Hepatocyte (in vitro differentiated cells): ENCODE measurements at regions not wholly inside any gene's neighbourhood (a gene's known extent, or its start where the extent isn't known, plus 50 kb on each side); places are given as distances from the start of the nearest gene placed in this dataset.

ENCODE experiments used
- DNase-seq: peaks from one replicate; pipeline ENCODE4 v3.0.0-alpha.2; 2016; ENCODE audit warnings: low spot score
- H2AFZ ChIP-seq: fragments of 200-600 bp; sonication (generic); 2 replicates; pipeline ENCODE4 v1.6.0; 2016; ENCODE audit warnings: antibody characterized with exemption, mild to moderate bottlenecking
- H3K27ac ChIP-seq: fragments of 200-600 bp; sonication (generic); 2 replicates; pipeline ENCODE4 v1.5.1; 2016; ENCODE audit warnings: mild to moderate bottlenecking
- H3K27me3 ChIP-seq: fragments of 200-600 bp; sonication (generic); 2 replicates; pipeline ENCODE4 v1.6.1; 2016
- H3K36me3 ChIP-seq: fragments of 200-600 bp; sonication (generic); replicated peaks from 2 replicates; pipeline ENCODE4 v1.5.1; 2016; ENCODE audit warnings: low read depth; ENCODE audit not compliant: insufficient read depth
- H3K4me1 ChIP-seq: fragments of 200-600 bp; sonication (generic); 2 replicates; pipeline ENCODE4 v1.5.1; 2016; ENCODE audit warnings: mild to moderate bottlenecking, moderate library complexity; ENCODE audit not compliant: insufficient read depth
- H3K4me2 ChIP-seq: fragments of 200-600 bp; sonication (generic); 2 replicates; pipeline ENCODE4 v1.6.0; 2016
- H3K4me3 ChIP-seq: fragments of 200-600 bp; sonication (generic); 2 replicates; pipeline ENCODE4 v1.5.1; 2016; ENCODE audit warnings: mild to moderate bottlenecking
- H3K79me2 ChIP-seq: fragments of 200-600 bp; sonication (generic); 2 replicates; pipeline ENCODE4 v1.6.0; 2017; ENCODE audit warnings: mild to moderate bottlenecking
- H3K9me2 ChIP-seq: fragments of 200-600 bp; sonication (generic); replicated peaks from 2 replicates; pipeline ENCODE4 v1.6.0; 2017; ENCODE audit warnings: mild to moderate bottlenecking; ENCODE audit not compliant: insufficient read depth
- H3K9me3 ChIP-seq: fragments of 200-600 bp; sonication (generic); 2 replicates; pipeline ENCODE4 v1.5.1; 2016; ENCODE audit warnings: low read depth, mild to moderate bottlenecking
- H4K20me1 ChIP-seq: fragments of 200-600 bp; sonication (generic); 2 replicates; pipeline ENCODE4 v1.6.0; 2016; ENCODE audit warnings: mild to moderate bottlenecking; ENCODE audit not compliant: insufficient read depth, poor library complexity, severe bottlenecking
- CTCF ChIP-seq: fragments of 200-600 bp; sonication (generic); IDR thresholded peaks from 2 replicates; pipeline ENCODE4 v1.5.1; 2016; ENCODE audit warnings: antibody characterized with exemption, mild to moderate bottlenecking; ENCODE audit not compliant: poor library complexity
- EZH2 ChIP-seq: fragments of 200-600 bp; sonication (generic); IDR thresholded peaks from 2 replicates; pipeline ENCODE4 v1.6.1; 2016; ENCODE audit warnings: antibody characterized with exemption, mild to moderate bottlenecking, borderline replicate concordance
- EZH2phosphoT487 ChIP-seq: fragments of 200-600 bp; sonication (generic); IDR thresholded peaks from one replicate; pipeline ENCODE4 v1.6.1; 2018; ENCODE audit warnings: antibody characterized with exemption, mild to moderate bottlenecking, low read depth, moderate library complexity; ENCODE audit not compliant: unreplicated experiment, severe bottlenecking
- WGBS: methylation state at CpG from one replicate; pipeline ENCODE4 v1.1.6; 2016; ENCODE audit warnings: low lambda C conversion rate; ENCODE audit errors: missing lambda C conversion rate; 5-methylcytosine and 5-hydroxymethylcytosine counted together

- DNase-seq = no peak
- WGBS = 75% methylated on average over 10 of the region's 10 CpGs
- Histone ChIP-seq H3K9me2 (no peaks in the 10 kb centered on the region), H3K79me2 (no peaks in the 10 kb centered on the region), H4K20me1 (no peaks in the 10 kb centered on the region), H3K27ac (no peak overlapping the region), H3K36me3 (no peaks in the 10 kb centered on the region), H3K4me2 (no peak overlapping the region), H3K4me1 (no peaks in the 10 kb centered on the region), H3K9me3 (no peaks in the 10 kb centered on the region), H3K4me3 (no peak overlapping the region), H3K27me3 (no peaks in the 10 kb centered on the region), H2AFZ (no peak overlapping the region)
- TF ChIP-seq EZH2 (no peak), EZH2phosphoT487 (no peak), CTCF (no peak)
Measured at GRCh38 chr15:24054547-24055245, 367.6 kb upstream of the NDN start.

GRCh38 chr15:24067733-24068501, 380.8 kb upstream of the NDN start:
- Histone ChIP-seq H3K27ac (no peak overlapping the region), H3K79me2 (no peaks in the 10 kb centered on the region), H2AFZ (no peak overlapping the region), H3K9me2 (no peaks in the 10 kb centered on the region), H3K9me3 (no peaks in the 10 kb centered on the region), H3K4me3 (no peak overlapping the region), H3K27me3 (no peaks in the 10 kb centered on the region), H4K20me1 (no peaks in the 10 kb centered on the region), H3K4me2 (no peak overlapping the region), H3K4me1 (no peaks in the 10 kb centered on the region), H3K36me3 (no peaks in the 10 kb centered on the region)
- WGBS = 62% methylated on average over 10 of the region's 10 CpGs
- peak; percentile 18 for DNase-seq
- TF ChIP-seq EZH2phosphoT487 = no peak
- TF ChIP-seq CTCF = no peak
- TF ChIP-seq EZH2 = no peak

GRCh38 chr15:24075420-24076089, 388.4 kb upstream of the NDN start:
- Histone ChIP-seq H4K20me1 (no peaks in the 10 kb centered on the region), H3K36me3 (no peaks in the 10 kb centered on the region), H3K4me2 (no peak overlapping the region), H3K4me3 (no peak overlapping the region), H3K9me2 (no peaks in the 10 kb centered on the region), H2AFZ (no peak overlapping the region), H3K9me3 (no peaks in the 10 kb centered on the region), H3K4me1 (no peaks in the 10 kb centered on the region), H3K27me3 (no peaks in the 10 kb centered on the region), H3K27ac (no peak overlapping the region), H3K79me2 (no peaks in the 10 kb centered on the region)
- no peak for DNase-seq
- WGBS = 60% methylated on average over 2 of the region's 2 CpGs
- TF ChIP-seq EZH2phosphoT487 (no peak), CTCF (no peak), EZH2 (no peak)
